ENCODE measurements at regions not wholly inside any gene's neighbourhood (a gene's known extent, or its start where the extent isn't known, plus 50 kb on each side); places are given as distances from the start of the nearest gene placed in this dataset.

DNA sequence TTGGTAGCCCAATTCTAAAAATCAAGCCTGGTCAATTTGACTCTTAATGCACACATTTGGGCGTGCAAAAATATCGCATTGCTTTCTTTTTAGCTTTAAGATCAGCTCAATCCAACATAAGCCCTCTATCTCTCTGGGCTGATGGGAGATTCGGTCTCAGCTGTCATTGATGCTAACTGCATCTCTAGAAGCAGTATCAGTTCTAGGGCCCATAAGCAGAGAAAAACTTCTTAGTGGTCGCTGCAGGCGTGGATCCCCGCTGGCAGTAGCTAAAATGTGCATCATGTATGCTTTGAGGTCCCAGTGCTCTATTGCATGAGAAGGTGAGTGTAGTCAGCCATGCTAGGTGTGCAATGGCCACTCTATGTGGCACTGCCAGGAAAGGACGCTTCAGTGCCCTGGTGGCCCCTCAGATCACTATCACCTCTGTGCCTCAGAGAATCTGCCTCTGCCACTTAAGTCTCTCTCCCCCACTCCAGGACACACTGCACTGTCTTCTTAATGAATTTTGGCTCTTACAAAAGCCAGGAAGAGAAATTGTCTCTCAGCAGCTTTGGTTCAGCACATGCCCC lies 79.7 kb upstream of the GADD45A start:
- TF ChIP-seq, protein P1, sequence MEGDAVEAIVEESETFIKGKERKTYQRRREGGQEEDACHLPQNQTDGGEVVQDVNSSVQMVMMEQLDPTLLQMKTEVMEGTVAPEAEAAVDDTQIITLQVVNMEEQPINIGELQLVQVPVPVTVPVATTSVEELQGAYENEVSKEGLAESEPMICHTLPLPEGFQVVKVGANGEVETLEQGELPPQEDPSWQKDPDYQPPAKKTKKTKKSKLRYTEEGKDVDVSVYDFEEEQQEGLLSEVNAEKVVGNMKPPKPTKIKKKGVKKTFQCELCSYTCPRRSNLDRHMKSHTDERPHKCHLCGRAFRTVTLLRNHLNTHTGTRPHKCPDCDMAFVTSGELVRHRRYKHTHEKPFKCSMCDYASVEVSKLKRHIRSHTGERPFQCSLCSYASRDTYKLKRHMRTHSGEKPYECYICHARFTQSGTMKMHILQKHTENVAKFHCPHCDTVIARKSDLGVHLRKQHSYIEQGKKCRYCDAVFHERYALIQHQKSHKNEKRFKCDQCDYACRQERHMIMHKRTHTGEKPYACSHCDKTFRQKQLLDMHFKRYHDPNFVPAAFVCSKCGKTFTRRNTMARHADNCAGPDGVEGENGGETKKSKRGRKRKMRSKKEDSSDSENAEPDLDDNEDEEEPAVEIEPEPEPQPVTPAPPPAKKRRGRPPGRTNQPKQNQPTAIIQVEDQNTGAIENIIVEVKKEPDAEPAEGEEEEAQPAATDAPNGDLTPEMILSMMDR (IDR thresholded peaks at IDR 0.05; ENCODE audit: borderline replicate concordance, extremely low read depth, insufficient read depth): no peak
- no peaks in the 10 kb centered on the region for H3K9me3 ChIP-seq (ENCODE audit: control insufficient read depth in 2 of 3, insufficient read depth in 1 of 3, low read length in 3 of 3)
- DNase-seq: no peak
- no peaks in the 10 kb centered on the region for H3K36me3 ChIP-seq (ENCODE audit: control insufficient read depth in 2 of 3, insufficient read depth in 3 of 3, low read length in 3 of 3)
- no peaks in the 10 kb centered on the region for H3K27me3 ChIP-seq (ENCODE audit: control insufficient read depth, insufficient read depth, low read length)
- H3K4me1 ChIP-seq (ENCODE audit: control insufficient read depth in 2 of 3, insufficient read depth in 2 of 3, low read depth in 1 of 3, low read length in 3 of 3): peaks cover 3 to 37% (median 31%) of the 10 kb centered on the region in 3 donors
- H3K4me3 ChIP-seq (ENCODE audit: low read length in 3 of 3): peak overlapping the region in 2 of 3 donors; percentile 11 to 32
- intact Hi-C loops (cut with DNase I): no loop called here
- FAIRE-seq: no peak
- H3K27ac ChIP-seq (ENCODE audit: low read depth in 2 of 2, low read length in 2 of 2): peak overlapping the region in 1 of 2 donors; percentile 30
- H3K9ac ChIP-seq (ENCODE audit: low read length in 3 of 3): peak overlapping the region in 1 of 3 donors; percentile 36

DNA sequence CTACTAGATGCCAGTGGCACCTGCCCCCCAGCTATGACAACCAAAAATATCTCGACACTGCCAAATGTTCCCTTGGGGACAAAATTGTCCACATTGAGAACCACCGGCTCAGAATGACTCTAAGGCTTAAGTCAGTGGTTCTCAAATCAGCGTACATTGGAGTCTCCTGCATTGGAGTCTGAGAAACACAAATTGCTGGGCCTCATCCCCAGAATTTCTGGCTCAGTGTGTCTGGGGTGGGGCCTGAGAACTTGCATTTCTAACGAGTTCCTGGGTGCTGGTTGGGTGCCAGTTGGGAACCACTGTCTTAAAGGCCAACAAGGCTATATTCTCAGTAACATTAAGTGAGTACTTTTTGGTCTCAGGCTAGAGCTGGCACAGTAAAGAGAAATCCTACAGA lies 77.7 kb upstream of the GADD45A start:
- DNase-seq (no peak), FAIRE-seq (no peak)
- Histone ChIP-seq H3K27ac (ENCODE audit: low read depth in 2 of 2, low read length in 2 of 2) (peak overlapping the region; percentile 37 to 76), H3K27me3 (ENCODE audit: control insufficient read depth, insufficient read depth, low read length) (no peaks in the 10 kb centered on the region), H3K36me3 (ENCODE audit: control insufficient read depth in 2 of 3, insufficient read depth in 3 of 3, low read length in 3 of 3) (no peaks in the 10 kb centered on the region), H3K9me3 (ENCODE audit: control insufficient read depth in 2 of 3, insufficient read depth in 1 of 3, low read length in 3 of 3) (no peaks in the 10 kb centered on the region), H3K9ac (ENCODE audit: low read length in 3 of 3) (peak overlapping the region in 1 of 3 donors; percentile 4), H3K4me3 (ENCODE audit: low read length in 3 of 3) (no peak overlapping the region), H3K4me1 (ENCODE audit: control insufficient read depth in 2 of 3, insufficient read depth in 2 of 3, low read depth in 1 of 3, low read length in 3 of 3) (peaks cover 3 to 46% (median 34%) of the 10 kb centered on the region in 3 donors)
- intact Hi-C loops (cut with DNase I): no loop called here
- TF ChIP-seq, protein P1 (IDR thresholded peaks at IDR 0.05; ENCODE audit: borderline replicate concordance, extremely low read depth, insufficient read depth): no peak

DNA sequence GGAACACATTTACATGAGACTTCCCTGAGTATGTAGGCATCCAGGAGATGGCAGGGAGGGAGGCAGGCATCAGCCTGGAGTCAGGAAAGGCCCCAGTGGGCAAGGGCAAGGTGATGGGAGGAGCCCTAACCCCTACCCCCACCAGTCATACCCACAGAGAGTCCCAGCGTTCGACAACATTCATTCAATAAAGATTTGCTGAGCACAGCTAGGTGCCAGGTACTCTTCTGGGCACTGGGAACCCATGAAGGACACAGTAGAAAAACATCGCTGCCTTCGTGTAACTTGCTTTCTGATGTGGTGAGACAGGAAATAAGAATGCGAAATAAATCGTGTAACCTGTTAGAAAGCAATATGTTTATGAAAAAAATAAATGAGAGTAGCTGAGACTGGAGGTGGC lies 77.3 kb upstream of the GADD45A start:
- TF ChIP-seq, protein P1 (IDR thresholded peaks at IDR 0.05; ENCODE audit: borderline replicate concordance, extremely low read depth, insufficient read depth): no peak
- DNase-seq (no peak), FAIRE-seq (no peak)
- H3K9ac ChIP-seq (ENCODE audit: low read length in 3 of 3): peak overlapping the region in 1 of 3 donors; percentile 4
- H3K4me1 ChIP-seq (ENCODE audit: control insufficient read depth in 2 of 3, insufficient read depth in 2 of 3, low read depth in 1 of 3, low read length in 3 of 3): peaks cover 3 to 48% (median 34%) of the 10 kb centered on the region in 3 donors
- intact Hi-C loops (cut with DNase I): no loop called here
- H3K27me3 ChIP-seq (ENCODE audit: control insufficient read depth, insufficient read depth, low read length): no peaks in the 10 kb centered on the region
- H3K36me3 ChIP-seq (ENCODE audit: control insufficient read depth in 2 of 3, insufficient read depth in 3 of 3, low read length in 3 of 3): no peaks in the 10 kb centered on the region
- H3K27ac ChIP-seq (ENCODE audit: low read depth in 2 of 2, low read length in 2 of 2): peak overlapping the region; percentile 37 to 76
- H3K9me3 ChIP-seq (ENCODE audit: control insufficient read depth in 2 of 3, insufficient read depth in 1 of 3, low read length in 3 of 3): no peaks in the 10 kb centered on the region
- H3K4me3 ChIP-seq (ENCODE audit: low read length in 3 of 3): no peak overlapping the region

All from kidney (tissue), 13 donors.